H9 (cell line): ENCODE measurements at regions not wholly inside any gene's neighbourhood (a gene's known extent, or its start where the extent isn't known, plus 50 kb on each side); places are given as distances from the start of the nearest gene placed in this dataset.

Experiments
- DNase-seq: peaks from one replicate; pipeline ENCODE4 v3.0.0-alpha.2; 2017
- H2AFZ ChIP-seq: one replicate; pipeline ENCODE4 v1.6.1; 2013; ENCODE audit warnings: mild to moderate bottlenecking, low read length, control low read depth, moderate library complexity
- H2AK5ac ChIP-seq: 2 replicates; pipeline ENCODE4 v1.6.1; 2013; ENCODE audit warnings: low read length, control low read depth, mixed read lengths; ENCODE audit not compliant: insufficient read length
- H2BK120ac ChIP-seq: one replicate; pipeline ENCODE4 v1.6.1; 2013; ENCODE audit warnings: low read depth, mild to moderate bottlenecking, low read length, control low read depth, inconsistent platforms; ENCODE audit not compliant: poor library complexity, severe bottlenecking
- H2BK12ac ChIP-seq: 2 replicates; pipeline ENCODE4 v1.6.1; 2013; ENCODE audit warnings: low read length, control low read depth, mixed read lengths, low read depth; ENCODE audit not compliant: insufficient read length
- H2BK15ac ChIP-seq: 2 replicates; pipeline ENCODE4 v1.6.1; 2013; ENCODE audit warnings: low read depth, low read length, control low read depth
- H2BK20ac ChIP-seq: one replicate; pipeline ENCODE4 v1.6.1; 2013; ENCODE audit warnings: low read depth, mild to moderate bottlenecking, low read length, control low read depth, inconsistent platforms; ENCODE audit not compliant: poor library complexity, severe bottlenecking
- H2BK5ac ChIP-seq: 2 replicates; pipeline ENCODE4 v1.6.1; 2013; ENCODE audit warnings: low read length, control low read depth, mixed read lengths; ENCODE audit not compliant: insufficient read length
- H3K14ac ChIP-seq: 2 replicates; pipeline ENCODE4 v1.6.1; 2013; ENCODE audit warnings: low read length, control low read depth; ENCODE audit not compliant: insufficient read depth
- H3K18ac ChIP-seq: 2 replicates; pipeline ENCODE4 v1.6.1; 2013; ENCODE audit warnings: low read depth, mild to moderate bottlenecking, mixed read lengths, low read length, control low read depth; ENCODE audit not compliant: insufficient read length
- H3K23ac ChIP-seq: 2 replicates; pipeline ENCODE4 v1.6.1; 2013; ENCODE audit warnings: low read length, control low read depth, mixed read lengths, low read depth; ENCODE audit not compliant: insufficient read length
- H3K23me2 ChIP-seq: 2 replicates; pipeline ENCODE4 v1.6.1; 2013; ENCODE audit warnings: low read depth, mild to moderate bottlenecking, mixed read lengths, low read length, control low read depth; ENCODE audit not compliant: insufficient read length, poor library complexity, severe bottlenecking
- H3K27ac ChIP-seq: 2 replicates; pipeline ENCODE4 v1.5.1; 2013; ENCODE audit warnings: low read length, control low read depth, mixed read lengths, low read depth; ENCODE audit not compliant: insufficient read length
- H3K27me3 ChIP-seq: 2 replicates; pipeline ENCODE4 v1.6.1; 2013; ENCODE audit warnings: low read length, control low read depth, inconsistent platforms; ENCODE audit not compliant: insufficient read depth
- H3K4ac ChIP-seq: 2 replicates; pipeline ENCODE4 v1.6.1; 2013; ENCODE audit warnings: low read depth, mild to moderate bottlenecking, control low read depth, inconsistent platforms, low read length, moderate library complexity
- H3K4me1 ChIP-seq: 2 replicates; pipeline ENCODE4 v1.6.1; 2013; ENCODE audit warnings: low read length, control low read depth, inconsistent platforms; ENCODE audit not compliant: insufficient read depth
- H3K4me2 ChIP-seq: 2 replicates; pipeline ENCODE4 v1.6.1; 2013; ENCODE audit warnings: low read length, control low read depth, mixed read lengths; ENCODE audit not compliant: insufficient read length, insufficient read depth
- H3K56ac ChIP-seq: 2 replicates; pipeline ENCODE4 v1.6.1; 2013; ENCODE audit warnings: low read depth, mild to moderate bottlenecking, mixed read lengths, low read length, control low read depth; ENCODE audit not compliant: insufficient read length
- H3K79me1 ChIP-seq: 2 replicates; pipeline ENCODE4 v1.6.1; 2013; ENCODE audit warnings: low read depth, mild to moderate bottlenecking, moderate library complexity, low read length, control low read depth, inconsistent platforms; ENCODE audit not compliant: insufficient read depth, poor library complexity, severe bottlenecking
- H3K79me2 ChIP-seq: 2 replicates; pipeline ENCODE4 v1.6.1; 2013; ENCODE audit warnings: low read length, control low read depth, inconsistent platforms; ENCODE audit not compliant: insufficient read depth
- H3K9ac ChIP-seq: 2 replicates; pipeline ENCODE4 v1.6.1; 2013; ENCODE audit warnings: low read length, control low read depth, mixed read lengths; ENCODE audit not compliant: insufficient read length; ENCODE audit errors: extremely low read depth
- H3K9me3 ChIP-seq: one replicate; pipeline ENCODE4 v1.6.1; 2013; ENCODE audit warnings: low read depth, low read length, inconsistent platforms; ENCODE audit not compliant: control insufficient read depth
- H3T11ph ChIP-seq: one replicate; pipeline ENCODE4 v1.6.1; 2013; ENCODE audit warnings: mild to moderate bottlenecking, low read length, control low read depth, inconsistent platforms
- H4K20me1 ChIP-seq: one replicate; pipeline ENCODE4 v1.6.1; 2013; ENCODE audit not compliant: control insufficient read depth, insufficient read length, insufficient read depth
- H4K5ac ChIP-seq: 2 replicates; pipeline ENCODE4 v1.6.1; 2013; ENCODE audit warnings: low read depth, mild to moderate bottlenecking, mixed read lengths, low read length, control low read depth; ENCODE audit not compliant: insufficient read length
- H4K8ac ChIP-seq: replicated peaks from 2 replicates; pipeline ENCODE4 v1.6.1; 2013; ENCODE audit warnings: low read length, control low read depth, mixed read lengths, low read depth; ENCODE audit not compliant: insufficient read length
- H4K91ac ChIP-seq: 2 replicates; pipeline ENCODE4 v1.6.1; 2013; ENCODE audit warnings: low read depth, mild to moderate bottlenecking, moderate library complexity, mixed read lengths, low read length, control low read depth; ENCODE audit not compliant: insufficient read length
- H3K27ac Mint-ChIP-seq, 3 experiments: 2 replicates in 2 of 3; 3 replicates in 1 of 3; pipeline ENCODE4 v1.8.0; 2020 to 2021; ENCODE audit warnings: mixed read lengths in 3 of 3, mild to moderate bottlenecking in 1 of 3, moderate library complexity in 1 of 3
- H3K27me3 Mint-ChIP-seq: 2 replicates; pipeline ENCODE4 v1.8.0; 2021; ENCODE audit warnings: low read depth, mild to moderate bottlenecking, moderate library complexity, mixed read lengths
- H3K36me3 Mint-ChIP-seq, 3 experiments: 2 replicates in 2 of 3; 3 replicates in 1 of 3; pipeline ENCODE4 v1.8.0; 2020 to 2021; ENCODE audit warnings: low read depth in 3 of 3, mixed read lengths in 3 of 3; ENCODE audit not compliant: insufficient read depth in 1 of 3
- H3K4me1 Mint-ChIP-seq, 2 experiments: 2 replicates each; pipeline ENCODE4 v1.8.0; 2020; ENCODE audit warnings: mixed read lengths in 2 of 2
- H3K4me3 Mint-ChIP-seq, 2 experiments: 2 replicates in 1 of 2; 3 replicates in 1 of 2; pipeline ENCODE4 v1.8.0; 2020 to 2021; ENCODE audit warnings: mild to moderate bottlenecking in 2 of 2, mixed read lengths in 2 of 2, moderate library complexity in 1 of 2
- H3K9me3 Mint-ChIP-seq, 2 experiments: 2 replicates in 1 of 2; 3 replicates in 1 of 2; pipeline ENCODE4 v1.8.0; 2020; ENCODE audit warnings: mild to moderate bottlenecking in 2 of 2, mixed read lengths in 2 of 2, moderate library complexity in 1 of 2
- CTCF ChIP-seq: fragments of 200-600 bp; sonication (generic); conservative IDR thresholded peaks from 3 replicates; pipeline ENCODE4 v1.8.0; 2021; ENCODE audit warnings: antibody characterized with exemption, mild to moderate bottlenecking
- WGBS: extraction: QIAGEN DNeasy Blood & Tissue Kit; methylation state at CpG from one replicate; pipeline ENCODE4 v1.1.7; 2013; ENCODE audit warnings: missing lambda C conversion rate, low lambda C conversion rate, mixed read lengths; ENCODE audit not compliant: insufficient read length; ENCODE audit errors: extremely low coverage; 5-methylcytosine and 5-hydroxymethylcytosine counted together

- H3K27me3 Mint-ChIP-seq, result peaks cover 2% of the 10 kb centered on the region; the same call in 1 of the 2 replicates
- H3K27ac Mint-ChIP-seq, result no peak overlapping the region; a peak in 1 of 7 replicates
- H3K56ac ChIP-seq, result no peak overlapping the region
- WGBS, result no CpG with 5 or more reads among the region's 9 CpGs
- H3K23me2 ChIP-seq, result no peaks in the 10 kb centered on the region
- H4K91ac ChIP-seq, result no peak overlapping the region
- no peaks in the 10 kb centered on the region for H3K9me3 ChIP-seq
- no peak overlapping the region for H2BK5ac ChIP-seq
- no peaks in the 10 kb centered on the region; a peak in 1 of 5 replicates for H3K9me3 Mint-ChIP-seq
- H3K36me3 Mint-ChIP-seq, result no peaks in the 10 kb centered on the region; a peak in 1 of 7 replicates
- no peak overlapping the region for H3K4me2 ChIP-seq
- H3K4me1 Mint-ChIP-seq, result peaks cover 8 to 9% of the 10 kb centered on the region in 2 experiments; a peak in 3 of 4 replicates
- H3K79me2 ChIP-seq, result no peaks in the 10 kb centered on the region
- H2BK12ac ChIP-seq, result no peak overlapping the region
- no peaks in the 10 kb centered on the region for H4K20me1 ChIP-seq
- no peak overlapping the region for H3K14ac ChIP-seq
- H2AK5ac ChIP-seq, result no peak overlapping the region
- H3K4me3 Mint-ChIP-seq, result no peak overlapping the region
- no peak overlapping the region for H2BK20ac ChIP-seq
- no peak overlapping the region for H2BK15ac ChIP-seq
- H3K27me3 ChIP-seq, result no peaks in the 10 kb centered on the region
- no peak overlapping the region for H3K27ac ChIP-seq
- H3K4ac ChIP-seq, result no peak overlapping the region
- H3K4me1 ChIP-seq, result no peaks in the 10 kb centered on the region
- no peak overlapping the region for H4K8ac ChIP-seq
- DNase-seq, result no peak
- H3K23ac ChIP-seq, result no peak overlapping the region
- no peaks in the 10 kb centered on the region for H3K79me1 ChIP-seq
- no peak overlapping the region for H3K18ac ChIP-seq
- no peak overlapping the region for H3T11ph ChIP-seq
- TF ChIP-seq CTCF, result peak; percentile 44
- H2BK120ac ChIP-seq, result no peak overlapping the region
- H4K5ac ChIP-seq, result no peak overlapping the region
- H3K9ac ChIP-seq, result no peak overlapping the region
- no peak overlapping the region for H2AFZ ChIP-seq
These were observed 60.0 kb upstream of the KLF14 start for GRCh38 chr7:130793855-130794618.
